AG09309 (cell line): ENCODE measurements at regions not wholly inside any gene's neighbourhood (a gene's known extent, or its start where the extent isn't known, plus 50 kb on each side); places are given as distances from the start of the nearest gene placed in this dataset.

Source experiments
- DNase-seq: peaks from one replicate; pipeline ENCODE4 v3.0.0-alpha.2; 2010; ENCODE audit warnings: low read depth
- H3K4me3 ChIP-seq: 2 replicates; pipeline ENCODE4 v1.5.1; 2011; ENCODE audit warnings: mild to moderate bottlenecking, low read depth, low read length, moderate library complexity; ENCODE audit not compliant: control insufficient read depth
- CTCF ChIP-seq: IDR thresholded peaks from 2 replicates; pipeline ENCODE4 v1.5.1; 2011; ENCODE audit warnings: mild to moderate bottlenecking, low read depth, low read length, inconsistent platforms; ENCODE audit not compliant: insufficient read depth, control insufficient read depth; ENCODE audit errors: missing control alignments

- H3K4me3 ChIP-seq: no peak overlapping the region
- no peak for TF ChIP-seq CTCF
- DNase-seq: no peak
These were observed 154.3 kb upstream of the GSC start for GRCh38 chr14:94924189-94924588.

- no peak overlapping the region for H3K4me3 ChIP-seq
- DNase-seq: no peak
- TF ChIP-seq CTCF: no peak
These were observed 153.9 kb upstream of the GSC start for GRCh38 chr14:94923786-94924185.

- TF ChIP-seq CTCF: no peak
- DNase-seq: no peak
- H3K4me3 ChIP-seq: no peak overlapping the region
These were observed 152.8 kb upstream of the GSC start for GRCh38 chr14:94922595-94923239.

- no peak for TF ChIP-seq CTCF
- no peak for DNase-seq
- no peak overlapping the region for H3K4me3 ChIP-seq
These were observed 152.1 kb upstream of the GSC start for GRCh38 chr14:94921882-94922585.

- DNase-seq: no peak
- TF ChIP-seq CTCF: no peak
- no peak overlapping the region for H3K4me3 ChIP-seq
These were observed 151.5 kb upstream of the GSC start for GRCh38 chr14:94921456-94921855.

GRCh38 chr14:94919896-94920295 lies 150.0 kb upstream of the GSC start:
- no peak for DNase-seq
- TF ChIP-seq CTCF: no peak
- H3K4me3 ChIP-seq: no peak overlapping the region
